ENCODE measurements at regions not wholly inside any gene's neighbourhood (a gene's known extent, or its start where the extent isn't known, plus 50 kb on each side); places are given as distances from the start of the nearest gene placed in this dataset.

GRCh38 chrX:94097868-94098267 is 423.9 kb downstream of the FAM133A start:
- no peak for TF ChIP-seq POLR2AphosphoS5 (IDR thresholded peaks at IDR 0.05)
- no peak for TF ChIP-seq CTCF (IDR thresholded peaks at IDR 0.05)
- TF ChIP-seq POLR2A (IDR thresholded peaks at IDR 0.05): no peak
- no peak for TF ChIP-seq EP300 (IDR thresholded peaks at IDR 0.05; ENCODE audit: low read depth)
